HG02623 (cell line): ENCODE measurements at regions not wholly inside any gene's neighbourhood (a gene's known extent, or its start where the extent isn't known, plus 50 kb on each side); places are given as distances from the start of the nearest gene placed in this dataset.

Experiments
- ATAC-seq: cut with Tn5 transposase; IDR thresholded peaks from one replicate; pipeline ENCODE4 v1.9.1; 2021; ENCODE audit warnings: moderate library complexity; ENCODE audit not compliant: unreplicated experiment

GRCh38 chr12:114901316-114901715 lies 217.3 kb upstream of the TBX3 start:
- ATAC-seq: no peak

- ATAC-seq: no peak
Measured at GRCh38 chr12:114898159-114898558, 214.2 kb upstream of the TBX3 start.

- no peak for ATAC-seq
Measured at GRCh38 chr12:114895827-114896226, 211.9 kb upstream of the TBX3 start.

- no peak for ATAC-seq
Measured at GRCh38 chr12:114895081-114895480, 211.1 kb upstream of the TBX3 start.

- ATAC-seq: no peak
Measured at GRCh38 chr12:114894076-114894475, 210.1 kb upstream of the TBX3 start.

- ATAC-seq: no peak
Measured at GRCh38 chr12:114888928-114889584, 205.1 kb upstream of the TBX3 start.

- no peak for ATAC-seq
Measured at GRCh38 chr12:114888448-114888847, 204.5 kb upstream of the TBX3 start.

GRCh38 chr12:114885501-114885900 lies 201.5 kb upstream of the TBX3 start:
- no peak for ATAC-seq

GRCh38 chr12:114884575-114884974 lies 200.6 kb upstream of the TBX3 start:
- ATAC-seq: no peak

- no peak for ATAC-seq
Measured at GRCh38 chr12:114882083-114882482, 198.1 kb upstream of the TBX3 start.

- ATAC-seq: no peak
Measured at GRCh38 chr12:114879354-114879753, 195.4 kb upstream of the TBX3 start.

- ATAC-seq: no peak
Measured at GRCh38 chr12:114878781-114879180, 194.8 kb upstream of the TBX3 start.

GRCh38 chr12:114876968-114877680 lies 193.1 kb upstream of the TBX3 start:
- no peak for ATAC-seq

GRCh38 chr12:114875313-114875712 lies 191.3 kb upstream of the TBX3 start:
- ATAC-seq: no peak

GRCh38 chr12:114873656-114874055 lies 189.7 kb upstream of the TBX3 start:
- no peak for ATAC-seq

GRCh38 chr12:114868995-114869834 lies 185.2 kb upstream of the TBX3 start:
- no peak for ATAC-seq

GRCh38 chr12:114866331-114866730 lies 182.4 kb upstream of the TBX3 start:
- ATAC-seq: no peak

GRCh38 chr12:114864837-114865551 lies 181.0 kb upstream of the TBX3 start:
- ATAC-seq: no peak

- ATAC-seq: no peak
Measured at GRCh38 chr12:114863911-114864310, 179.9 kb upstream of the TBX3 start.

GRCh38 chr12:114860969-114861368 lies 177.0 kb upstream of the TBX3 start:
- no peak for ATAC-seq
